Astrocyte (in vitro differentiated cells and primary cell): ENCODE measurements at regions not wholly inside any gene's neighbourhood (a gene's known extent, or its start where the extent isn't known, plus 50 kb on each side); places are given as distances from the start of the nearest gene placed in this dataset.

ENCODE experiments used
- DNase-seq: peaks from one replicate; pipeline ENCODE4 v3.0.0-alpha.2; 2010; ENCODE audit warnings: low read depth
- FAIRE-seq: peaks from 2 replicates; lab custom pipeline; 2011; peaks lifted over from hg19 to GRCh38; lab: Jason Lieb, UNC
- H2AFZ ChIP-seq: 2 replicates; pipeline ENCODE4 v1.6.0; 2012; ENCODE audit warnings: low read depth, low read length, inconsistent platforms
- H3K27ac ChIP-seq: 2 replicates; pipeline ENCODE4 v1.5.1; 2011; ENCODE audit warnings: low read depth, low read length, inconsistent platforms
- H3K27me3 ChIP-seq: 2 replicates; pipeline ENCODE4 v1.6.0; 2011; ENCODE audit warnings: low read length, inconsistent platforms; ENCODE audit not compliant: insufficient read depth
- H3K36me3 ChIP-seq: 2 replicates; pipeline ENCODE4 v1.5.1; 2011; ENCODE audit warnings: low read length, inconsistent platforms; ENCODE audit not compliant: insufficient read depth
- H3K4me1 ChIP-seq: 2 replicates; pipeline ENCODE4 v1.5.1; 2011; ENCODE audit warnings: low read length, inconsistent platforms; ENCODE audit not compliant: insufficient read depth
- H3K4me2 ChIP-seq: 2 replicates; pipeline ENCODE4 v1.6.0; 2012; ENCODE audit warnings: low read length, inconsistent platforms
- H3K4me3 ChIP-seq: 2 replicates; pipeline ENCODE4 v1.5.1; 2011; ENCODE audit warnings: low read depth, mild to moderate bottlenecking, low read length, inconsistent platforms; ENCODE audit not compliant: insufficient read depth
- H3K79me2 ChIP-seq: 2 replicates; pipeline ENCODE4 v1.6.0; 2012; ENCODE audit warnings: mild to moderate bottlenecking, low read length, inconsistent platforms; ENCODE audit not compliant: insufficient read depth
- H3K9ac ChIP-seq: 2 replicates; pipeline ENCODE4 v1.6.0; 2012; ENCODE audit warnings: mild to moderate bottlenecking, low read length, inconsistent platforms
- H3K9me3 ChIP-seq: 2 replicates; pipeline ENCODE4 v1.5.1; 2012; ENCODE audit warnings: low read depth, mild to moderate bottlenecking, low read length, inconsistent platforms; ENCODE audit not compliant: insufficient read depth
- H4K20me1 ChIP-seq: 2 replicates; pipeline ENCODE4 v1.6.0; 2012; ENCODE audit warnings: low read length, inconsistent platforms; ENCODE audit not compliant: insufficient read depth
- H3K27ac Mint-ChIP-seq: one replicate; pipeline ENCODE4 v1.8.0; 2021; ENCODE audit warnings: mild to moderate bottlenecking, mixed read lengths; ENCODE audit not compliant: unreplicated experiment
- H3K27me3 Mint-ChIP-seq: one replicate; pipeline ENCODE4 v1.8.0; 2021; ENCODE audit warnings: low read depth, mixed read lengths; ENCODE audit not compliant: unreplicated experiment
- H3K36me3 Mint-ChIP-seq: one replicate; pipeline ENCODE4 v1.8.0; 2021; ENCODE audit warnings: low read depth, mixed read lengths; ENCODE audit not compliant: unreplicated experiment
- H3K4me1 Mint-ChIP-seq: one replicate; pipeline ENCODE4 v1.8.0; 2021; ENCODE audit warnings: low read depth, mixed read lengths; ENCODE audit not compliant: unreplicated experiment
- H3K4me3 Mint-ChIP-seq: one replicate; pipeline ENCODE4 v1.8.0; 2021; ENCODE audit warnings: mild to moderate bottlenecking, moderate library complexity, mixed read lengths; ENCODE audit not compliant: unreplicated experiment
- H3K9me3 Mint-ChIP-seq: one replicate; pipeline ENCODE4 v1.8.0; 2021; ENCODE audit warnings: mild to moderate bottlenecking, mixed read lengths; ENCODE audit not compliant: unreplicated experiment
- EZH2 ChIP-seq: IDR thresholded peaks from 2 replicates; pipeline ENCODE4 v1.6.1; 2012; ENCODE audit warnings: mild to moderate bottlenecking, low read length, inconsistent platforms; ENCODE audit not compliant: insufficient read depth
- TF ChIP-seq, protein P1 (sequence below): IDR thresholded peaks from 2 replicates; pipeline ENCODE4 v1.5.1; 2011; ENCODE audit warnings: low read depth, mild to moderate bottlenecking, inconsistent platforms, low read length, moderate library complexity; ENCODE audit not compliant: insufficient read depth

DNA sequence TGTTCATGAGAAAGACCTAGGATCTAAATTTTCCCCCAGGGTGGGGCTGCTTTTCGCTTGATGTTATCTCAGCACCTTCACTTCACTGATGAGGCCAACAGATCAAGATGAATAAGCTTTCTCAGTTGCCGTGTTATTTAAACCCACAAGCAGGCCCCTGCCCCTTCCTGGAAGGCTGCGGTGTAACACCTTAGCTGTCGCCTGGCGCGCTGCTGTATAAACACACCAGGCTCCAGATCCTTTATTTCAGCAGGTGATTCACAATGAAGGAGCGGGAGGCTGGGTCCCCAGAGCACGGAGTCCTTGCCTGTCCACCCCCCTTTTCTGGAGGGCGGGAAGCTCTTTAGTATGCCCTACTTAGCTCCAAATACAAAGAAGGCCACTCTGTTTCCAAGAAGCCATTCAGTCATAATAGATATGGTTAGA, 515.4 kb downstream of the FUT8 start:
- no peak for DNase-seq
- H3K27ac Mint-ChIP-seq = no peak overlapping the region
- H3K79me2 ChIP-seq = no peaks in the 10 kb centered on the region
- H3K4me1 Mint-ChIP-seq = peaks cover 5% of the 10 kb centered on the region
- H3K9me3 ChIP-seq = no peaks in the 10 kb centered on the region
- no peaks in the 10 kb centered on the region for H3K36me3 Mint-ChIP-seq
- H4K20me1 ChIP-seq = no peaks in the 10 kb centered on the region
- H3K27me3 ChIP-seq = peaks cover 7% of the 10 kb centered on the region
- FAIRE-seq = no peak
- TF ChIP-seq EZH2 = no peak
- TF ChIP-seq, protein P1, sequence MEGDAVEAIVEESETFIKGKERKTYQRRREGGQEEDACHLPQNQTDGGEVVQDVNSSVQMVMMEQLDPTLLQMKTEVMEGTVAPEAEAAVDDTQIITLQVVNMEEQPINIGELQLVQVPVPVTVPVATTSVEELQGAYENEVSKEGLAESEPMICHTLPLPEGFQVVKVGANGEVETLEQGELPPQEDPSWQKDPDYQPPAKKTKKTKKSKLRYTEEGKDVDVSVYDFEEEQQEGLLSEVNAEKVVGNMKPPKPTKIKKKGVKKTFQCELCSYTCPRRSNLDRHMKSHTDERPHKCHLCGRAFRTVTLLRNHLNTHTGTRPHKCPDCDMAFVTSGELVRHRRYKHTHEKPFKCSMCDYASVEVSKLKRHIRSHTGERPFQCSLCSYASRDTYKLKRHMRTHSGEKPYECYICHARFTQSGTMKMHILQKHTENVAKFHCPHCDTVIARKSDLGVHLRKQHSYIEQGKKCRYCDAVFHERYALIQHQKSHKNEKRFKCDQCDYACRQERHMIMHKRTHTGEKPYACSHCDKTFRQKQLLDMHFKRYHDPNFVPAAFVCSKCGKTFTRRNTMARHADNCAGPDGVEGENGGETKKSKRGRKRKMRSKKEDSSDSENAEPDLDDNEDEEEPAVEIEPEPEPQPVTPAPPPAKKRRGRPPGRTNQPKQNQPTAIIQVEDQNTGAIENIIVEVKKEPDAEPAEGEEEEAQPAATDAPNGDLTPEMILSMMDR = no peak
- no peaks in the 10 kb centered on the region for H3K4me1 ChIP-seq
- no peaks in the 10 kb centered on the region for H3K9me3 Mint-ChIP-seq
- no peak overlapping the region for H3K4me3 Mint-ChIP-seq
- no peak overlapping the region for H3K27ac ChIP-seq
- H3K4me3 ChIP-seq = no peak overlapping the region
- H2AFZ ChIP-seq = no peak overlapping the region
- peaks cover 8% of the 10 kb centered on the region for H3K27me3 Mint-ChIP-seq
- no peaks in the 10 kb centered on the region for H3K36me3 ChIP-seq
- H3K4me2 ChIP-seq = no peak overlapping the region
- H3K9ac ChIP-seq = no peak overlapping the region

DNA sequence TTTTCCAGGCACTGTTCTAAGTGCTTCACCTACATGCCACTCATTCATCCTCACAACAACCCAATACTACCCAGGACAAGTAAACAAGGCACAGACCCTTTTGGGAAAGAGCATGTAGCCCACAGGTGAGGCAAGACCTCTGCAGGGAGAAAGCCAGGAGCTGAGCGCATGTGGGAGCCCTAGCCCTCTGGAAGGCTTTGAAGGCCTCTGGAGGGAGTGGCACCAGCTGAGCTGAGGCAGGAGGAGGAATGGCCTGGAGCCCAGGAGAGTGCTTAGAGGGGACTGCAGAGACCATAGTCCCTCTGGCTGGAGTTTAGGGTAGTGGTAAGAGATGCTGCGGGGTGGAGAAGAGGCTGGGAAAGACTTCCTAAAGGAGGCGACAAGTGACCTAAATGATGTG, 516.5 kb downstream of the FUT8 start:
- Mint-ChIP-seq H3K36me3 (no peaks in the 10 kb centered on the region), H3K4me3 (no peak overlapping the region), H3K9me3 (no peaks in the 10 kb centered on the region), H3K27me3 (peaks cover 8% of the 10 kb centered on the region), H3K27ac (no peak overlapping the region), H3K4me1 (peaks cover under 1% of the 10 kb centered on the region)
- H4K20me1 ChIP-seq = no peaks in the 10 kb centered on the region
- H3K4me2 ChIP-seq = no peak overlapping the region
- H2AFZ ChIP-seq = no peak overlapping the region
- no peak overlapping the region for H3K27ac ChIP-seq
- no peaks in the 10 kb centered on the region for H3K4me1 ChIP-seq
- H3K27me3 ChIP-seq = peaks cover 7% of the 10 kb centered on the region
- H3K9ac ChIP-seq = no peak overlapping the region
- H3K36me3 ChIP-seq = no peaks in the 10 kb centered on the region
- H3K79me2 ChIP-seq = no peaks in the 10 kb centered on the region
- TF ChIP-seq, protein P1 = no peak
- TF ChIP-seq EZH2 = no peak
- no peak overlapping the region for H3K4me3 ChIP-seq
- FAIRE-seq (no peak), DNase-seq (no peak)
- H3K9me3 ChIP-seq = no peaks in the 10 kb centered on the region

DNA sequence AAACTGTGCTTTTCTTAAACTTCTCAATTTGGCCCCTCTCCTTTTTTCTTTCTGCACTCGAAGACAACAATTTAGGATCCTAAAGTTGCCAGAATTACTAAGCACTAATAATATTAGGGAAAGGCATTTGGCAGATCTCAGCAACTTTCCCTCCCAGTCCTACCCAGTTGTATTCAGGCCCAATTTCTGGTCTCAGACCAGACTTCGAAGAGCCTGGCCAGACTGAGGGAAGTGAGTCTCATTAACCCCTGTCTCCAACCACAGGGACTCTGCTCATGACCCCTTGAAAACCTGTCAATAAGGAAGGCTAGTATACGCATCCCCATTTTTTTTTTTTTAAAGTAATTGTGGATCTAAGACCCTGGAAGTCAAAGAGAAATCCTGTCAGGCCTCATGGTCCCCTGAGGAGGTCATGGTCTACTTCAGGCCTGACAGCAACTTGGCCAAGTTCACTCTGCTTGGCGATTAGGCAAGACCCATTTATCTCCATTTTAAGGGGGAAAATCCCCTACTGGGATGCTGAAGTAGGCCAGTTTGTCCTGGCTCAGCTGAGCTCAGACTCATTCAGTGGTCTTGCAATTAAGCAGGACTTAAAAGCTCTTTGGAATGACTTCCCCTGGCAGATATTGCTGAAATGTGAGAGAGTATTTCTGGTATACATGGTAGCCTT, 521.0 kb downstream of the FUT8 start:
- H3K4me3 Mint-ChIP-seq = no peak overlapping the region
- no peak overlapping the region for H3K4me3 ChIP-seq
- no peaks in the 10 kb centered on the region for H3K9me3 ChIP-seq
- no peaks in the 10 kb centered on the region for H3K79me2 ChIP-seq
- peaks cover 4% of the 10 kb centered on the region for H3K4me1 Mint-ChIP-seq
- no peak for FAIRE-seq
- H3K9ac ChIP-seq = no peak overlapping the region
- H3K4me2 ChIP-seq = no peak overlapping the region
- no peaks in the 10 kb centered on the region for H3K9me3 Mint-ChIP-seq
- H3K27ac ChIP-seq = no peak overlapping the region
- H3K36me3 Mint-ChIP-seq = no peaks in the 10 kb centered on the region
- peaks cover 4% of the 10 kb centered on the region for H3K27me3 ChIP-seq
- no peak overlapping the region for H3K27ac Mint-ChIP-seq
- no peak overlapping the region for H2AFZ ChIP-seq
- H3K27me3 Mint-ChIP-seq = peaks cover 8% of the 10 kb centered on the region
- TF ChIP-seq EZH2 = no peak
- H3K36me3 ChIP-seq = no peaks in the 10 kb centered on the region
- H3K4me1 ChIP-seq = no peaks in the 10 kb centered on the region
- DNase-seq = no peak
- H4K20me1 ChIP-seq = no peaks in the 10 kb centered on the region
